ENCODE measurements at regions not wholly inside any gene's neighbourhood (a gene's known extent, or its start where the extent isn't known, plus 50 kb on each side); places are given as distances from the start of the nearest gene placed in this dataset.

- TF ChIP-seq, protein P1, sequence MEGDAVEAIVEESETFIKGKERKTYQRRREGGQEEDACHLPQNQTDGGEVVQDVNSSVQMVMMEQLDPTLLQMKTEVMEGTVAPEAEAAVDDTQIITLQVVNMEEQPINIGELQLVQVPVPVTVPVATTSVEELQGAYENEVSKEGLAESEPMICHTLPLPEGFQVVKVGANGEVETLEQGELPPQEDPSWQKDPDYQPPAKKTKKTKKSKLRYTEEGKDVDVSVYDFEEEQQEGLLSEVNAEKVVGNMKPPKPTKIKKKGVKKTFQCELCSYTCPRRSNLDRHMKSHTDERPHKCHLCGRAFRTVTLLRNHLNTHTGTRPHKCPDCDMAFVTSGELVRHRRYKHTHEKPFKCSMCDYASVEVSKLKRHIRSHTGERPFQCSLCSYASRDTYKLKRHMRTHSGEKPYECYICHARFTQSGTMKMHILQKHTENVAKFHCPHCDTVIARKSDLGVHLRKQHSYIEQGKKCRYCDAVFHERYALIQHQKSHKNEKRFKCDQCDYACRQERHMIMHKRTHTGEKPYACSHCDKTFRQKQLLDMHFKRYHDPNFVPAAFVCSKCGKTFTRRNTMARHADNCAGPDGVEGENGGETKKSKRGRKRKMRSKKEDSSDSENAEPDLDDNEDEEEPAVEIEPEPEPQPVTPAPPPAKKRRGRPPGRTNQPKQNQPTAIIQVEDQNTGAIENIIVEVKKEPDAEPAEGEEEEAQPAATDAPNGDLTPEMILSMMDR (IDR thresholded peaks at IDR 0.05; ENCODE audit: low read length), result no peak
- no peak for TF ChIP-seq EZH2 (optimal IDR thresholded peaks at IDR 0.05; ENCODE audit: low read depth, low read length)
- no peak for TF ChIP-seq EZH2phosphoT487 (IDR thresholded peaks at IDR 0.05; ENCODE audit: low read length)
Measured at GRCh38 chr2:59777120-59777519, 776.3 kb downstream of the BCL11A start.

Measured in MM.1S (cell line).